GM12878 (cell line): ENCODE measurements at regions not wholly inside any gene's neighbourhood (a gene's known extent, or its start where the extent isn't known, plus 50 kb on each side); places are given as distances from the start of the nearest gene placed in this dataset.
A peak's percentile ranks its signal among the peaks of the same experiment; 100 is the strongest.

Experiments used
- ATAC-seq: fragments of 200-7000 bp; cut with Tn5 transposase; 3 replicates; pipeline ENCODE4 v1.9.1; 2020; ENCODE audit warnings: mild to moderate bottlenecking, moderate library complexity
- BruUV-seq: library from RNA; stranded (reverse); fragments of 400-500 nt; replicated peaks from 2 replicates; lab custom pipeline; 2021; lab: Mats Ljungman, UMichigan
- CTCF ChIA-PET: fragments of 300-600 bp; sonication (Branson Sonifier 250); formaldehyde crosslinking; extraction: SDS; loops from one replicate; lab custom pipeline; 2021; ENCODE audit warnings: inconsistent platforms; lab: Yijun Ruan, JAX
- POLR2A ChIA-PET: fragments of 350-600 bp; formaldehyde crosslinking; extraction: SDS; loops from one replicate; lab custom pipeline; 2021; ENCODE audit warnings: inconsistent platforms; lab: Charles Lee
- RAD21 ChIA-PET: fragments of 300-600 bp; sonication (Branson Sonifier 250); formaldehyde crosslinking; loops from one replicate; lab custom pipeline; 2023; ENCODE audit warnings: antibody characterized with exemption; ENCODE audit not compliant: unreplicated experiment; lab: Charles Lee
- SMC1A ChIA-PET: fragments of 300-600 bp; sonication (Branson Sonifier 250); formaldehyde crosslinking; loops from one replicate; lab custom pipeline; 2023; ENCODE audit not compliant: unreplicated experiment, uncharacterized antibody; lab: Charles Lee
- DNase-seq: peaks from one replicate; pipeline ENCODE4 v3.0.0-alpha.2; 2011; ENCODE audit warnings: low read depth, low spot score
- FAIRE-seq: peaks from 3 replicates; lab custom pipeline; 2011; peaks lifted over from hg19 to GRCh38; lab: Jason Lieb, UNC
- H2AFZ ChIP-seq: 2 replicates; pipeline ENCODE4 v1.6.0; 2011; ENCODE audit warnings: low read depth, low read length, control low read depth; ENCODE audit not compliant: control insufficient read depth
- H3K27ac ChIP-seq: 2 replicates; pipeline ENCODE4 v1.5.1; 2011; ENCODE audit warnings: control low read depth; ENCODE audit not compliant: control insufficient read depth, insufficient read depth
- H3K27me3 ChIP-seq, 2 experiments: replicated peaks in 1 of 2; 2 replicates each; pipeline versions ENCODE4 v1.6.0 to v1.6.1; 2011; ENCODE audit warnings: low read length in 1 of 2; ENCODE audit not compliant: control insufficient read depth in 2 of 2, insufficient read depth in 2 of 2
- H3K36me3 ChIP-seq, 2 experiments: 2 replicates each; pipeline ENCODE4 v1.5.1; 2011; ENCODE audit warnings: low read length in 1 of 2; ENCODE audit not compliant: control insufficient read depth in 2 of 2, insufficient read depth in 2 of 2
- H3K4me1 ChIP-seq: 2 replicates; pipeline ENCODE4 v1.6.1; 2011; ENCODE audit warnings: mild to moderate bottlenecking, low read length, moderate library complexity, mixed read lengths; ENCODE audit not compliant: control insufficient read depth, insufficient read depth
- H3K4me2 ChIP-seq: 2 replicates; pipeline ENCODE4 v1.6.0; 2011; ENCODE audit warnings: control low read depth; ENCODE audit not compliant: control insufficient read depth, insufficient read depth
- H3K4me3 ChIP-seq: fragments of 200-600 bp; sonication (generic); 2 replicates; pipeline ENCODE4 v1.5.1; 2016
- H3K79me2 ChIP-seq: 2 replicates; pipeline ENCODE4 v1.6.0; 2011; ENCODE audit warnings: low read length; ENCODE audit not compliant: control insufficient read depth, insufficient read depth
- H3K9ac ChIP-seq: 2 replicates; pipeline ENCODE4 v1.8.0; 2011; ENCODE audit warnings: low read length, control low read depth, mixed read lengths; ENCODE audit not compliant: control insufficient read depth, insufficient read depth
- H3K9me3 ChIP-seq: replicated peaks from 3 replicates; pipeline ENCODE4 v1.5.1; 2011; ENCODE audit warnings: mild to moderate bottlenecking, low read length; ENCODE audit not compliant: control insufficient read depth, insufficient read depth
- H4K20me1 ChIP-seq: 2 replicates; pipeline ENCODE4 v1.6.0; 2011; ENCODE audit not compliant: control insufficient read depth, insufficient read depth
- BCL3 ChIP-seq: IDR thresholded peaks from 2 replicates; pipeline ENCODE4 v1.6.1; 2011; ENCODE audit warnings: borderline replicate concordance, low read depth, mild to moderate bottlenecking, moderate library complexity, low read length; ENCODE audit not compliant: insufficient read depth, poor library complexity, severe bottlenecking
- DPF2 ChIP-seq: fragments of 450-650 bp; IDR thresholded peaks from 2 replicates; pipeline ENCODE4 v1.6.1; 2017; ENCODE audit warnings: mild to moderate bottlenecking
- EGR1 ChIP-seq, 2 experiments: IDR thresholded peaks; 1 replicate in 1 of 2; 2 replicates in 1 of 2; pipeline ENCODE4 v1.6.1; 2011 to 2012; ENCODE audit warnings: low read depth in 2 of 2, low read length in 2 of 2, borderline replicate concordance in 1 of 2, mild to moderate bottlenecking in 1 of 2, moderate library complexity in 1 of 2
- ETV6 ChIP-seq, 2 experiments: fragments of 450-650 bp in 1 of 2; IDR thresholded peaks in 1 of 2; conservative IDR thresholded peaks in 1 of 2; 2 replicates each; pipeline ENCODE4 v1.6.1; 2014; ENCODE audit warnings: antibody characterized with exemption in 1 of 2, borderline replicate concordance in 1 of 2, low read depth in 1 of 2, mild to moderate bottlenecking in 1 of 2, moderate library complexity in 1 of 2
- NFIC ChIP-seq: IDR thresholded peaks from 2 replicates; pipeline ENCODE4 v1.6.1; 2012; ENCODE audit warnings: low read depth, mild to moderate bottlenecking, inconsistent platforms, low read length, moderate library complexity
- PAX5 ChIP-seq: IDR thresholded peaks from 2 replicates; pipeline ENCODE4 v1.6.1; 2011; ENCODE audit warnings: low read depth, low read length, borderline replicate concordance
- POLR2AphosphoS2 ChIP-seq: IDR thresholded peaks from 2 replicates; pipeline ENCODE4 v1.6.1; 2011; ENCODE audit warnings: low read depth, mild to moderate bottlenecking, low read length, improper control_type of control experiment, moderate library complexity
- TAF1 ChIP-seq: IDR thresholded peaks from 2 replicates; pipeline ENCODE4 v1.6.1; 2011; ENCODE audit warnings: mild to moderate bottlenecking, low read depth, low read length, borderline replicate concordance
- ZSCAN29 ChIP-seq: fragments of 450-650 bp; IDR thresholded peaks from 2 replicates; pipeline ENCODE4 v1.6.1; 2017; ENCODE audit warnings: mild to moderate bottlenecking, moderate library complexity
- WGBS: methylation state at CpG from one replicate; pipeline ENCODE4 v1.1.6; 2016; ENCODE audit warnings: low lambda C conversion rate; ENCODE audit not compliant: insufficient replicate concordance, insufficient coverage; ENCODE audit errors: missing lambda C conversion rate; 5-methylcytosine and 5-hydroxymethylcytosine counted together
- in situ Hi-C: fragments of 300-500 bp; cut with MboI; formaldehyde crosslinking; loops from 9 replicates; pipeline ENCODE4 v1.14.3; 2018; ENCODE audit warnings: mixed read lengths
- intact Hi-C: fragments of 100-400 bp; cut with micrococcal nuclease; formaldehyde crosslinking; loops from one replicate; pipeline ENCODE4 v1.14.2; 2022; ENCODE audit not compliant: unreplicated experiment

- no peaks in the 10 kb centered on the region for H3K9me3 ChIP-seq
- no peak overlapping the region for H3K4me3 ChIP-seq
- CTCF ChIA-PET = no interaction called here
- POLR2A ChIA-PET = no interaction called here
- no peak for TF ChIP-seq ETV6 (conservative IDR thresholded peaks at IDR 0.05 in 1 of 2, IDR thresholded peaks at IDR 0.05 in 1 of 2; ENCODE audit: borderline replicate concordance in 1 of 2, low read depth in 1 of 2)
- TF ChIP-seq TAF1 = no peak
- no peak for TF ChIP-seq POLR2AphosphoS2
- no peak for TF ChIP-seq EGR1 (IDR thresholded peaks at IDR 0.05; ENCODE audit: borderline replicate concordance in 1 of 2, low read depth in 2 of 2, low read length in 2 of 2)
- TF ChIP-seq PAX5 = no peak
- TF ChIP-seq NFIC = no peak
- TF ChIP-seq DPF2 = no peak
- H4K20me1 ChIP-seq = no peaks in the 10 kb centered on the region
- in situ Hi-C loops = no loop called here
- no peak overlapping the region for H3K9ac ChIP-seq
- SMC1A ChIA-PET = no interaction called here
- ATAC-seq = no peak
- no peak overlapping the region for H2AFZ ChIP-seq
- H3K36me3 ChIP-seq = no peaks in the 10 kb centered on the region
- intact Hi-C loops = no loop called here
- peaks cover 0 to 1% of the 10 kb centered on the region in 2 experiments; a peak in 2 of 4 replicates for H3K27me3 ChIP-seq
- no peak overlapping the region for H3K27ac ChIP-seq
- FAIRE-seq = no peak
- H3K79me2 ChIP-seq = no peaks in the 10 kb centered on the region
- BruUV-seq = no TSS peak
- RAD21 ChIA-PET = no interaction called here
- no peak overlapping the region for H3K4me2 ChIP-seq
- DNase-seq = no peak
- WGBS = 8% methylated on average over 7 of the region's 7 CpGs
- H3K4me1 ChIP-seq = no peaks in the 10 kb centered on the region
Observed at GRCh38 chr7:25638590-25639244, 410.4 kb upstream of the NPVF start.

DNA sequence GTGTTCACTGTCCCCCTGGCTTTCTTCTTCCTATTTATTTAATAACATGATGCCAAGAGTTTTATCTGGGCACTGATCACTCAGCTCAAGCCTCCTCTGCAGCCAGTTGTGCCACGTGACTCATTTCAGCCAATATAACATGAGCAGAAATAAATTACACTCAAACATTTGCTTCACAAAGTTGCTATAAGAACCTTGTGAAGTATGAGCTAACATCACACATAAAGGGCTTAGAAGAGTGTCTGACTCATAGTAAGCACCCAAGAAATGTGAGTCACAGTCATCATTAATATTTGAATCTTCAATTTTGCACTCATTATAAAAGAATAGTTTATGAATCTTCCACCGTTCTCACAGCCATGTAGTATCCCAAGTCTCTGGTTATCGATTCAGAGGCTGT is 414.6 kb upstream of the NPVF start:
- no peaks in the 10 kb centered on the region for H3K79me2 ChIP-seq
- BruUV-seq = no TSS peak
- TF ChIP-seq ZSCAN29 (no peak), BCL3 (peak; percentile 35)
- TF ChIP-seq, all 136 proteins: peak for 1
- ChIA-PET POLR2A (no interaction called here), SMC1A (no interaction called here), CTCF (no interaction called here), RAD21 (no interaction called here)
- WGBS = 16% methylated on average over 3 of the region's 3 CpGs
- Histone ChIP-seq H3K27ac (no peak overlapping the region), H3K9ac (no peak overlapping the region), H3K4me1 (no peaks in the 10 kb centered on the region), H3K4me3 (no peak overlapping the region), H4K20me1 (no peaks in the 10 kb centered on the region), H3K36me3 (no peaks in the 10 kb centered on the region), H3K9me3 (no peaks in the 10 kb centered on the region), H3K27me3 (peaks cover 0 to 1% of the 10 kb centered on the region in 2 experiments; a peak in 2 of 4 replicates), H3K4me2 (no peak overlapping the region), H2AFZ (no peak overlapping the region)
- in situ Hi-C loops (no loop called here), intact Hi-C loops (no loop called here)
- no peak for FAIRE-seq
- no peak for ATAC-seq
- DNase-seq = no peak
